NCI-H524 (cell line): ENCODE measurements at regions not wholly inside any gene's neighbourhood (a gene's known extent, or its start where the extent isn't known, plus 50 kb on each side); places are given as distances from the start of the nearest gene placed in this dataset.

Experiments used
- DNase-seq, 2 experiments: peaks; one replicate each; lab custom pipeline; 2025; lab: John Stamatoyannopoulos, UW

- DNase-seq = no peak
Observed at GRCh38 chrX:51437521-51437920, 58.9 kb downstream of the NUDT11 start.

GRCh38 chrX:51435101-51435500 is 61.3 kb downstream of the NUDT11 start:
- DNase-seq = no peak

- no peak for DNase-seq
Observed at GRCh38 chrX:51421972-51422597, 74.3 kb downstream of the NUDT11 start.

GRCh38 chrX:51420610-51421009 is 75.8 kb downstream of the NUDT11 start:
- peak in 1 of 2 experiments; percentile 37 for DNase-seq

GRCh38 chrX:51408462-51408861 is 75.8 kb downstream of the NUDT10 start:
- DNase-seq = no peak

GRCh38 chrX:51407520-51408409 is 75.1 kb downstream of the NUDT10 start:
- DNase-seq = no peak

GRCh38 chrX:51406688-51407519 is 74.3 kb downstream of the NUDT10 start:
- no peak for DNase-seq

- DNase-seq = no peak
Observed at GRCh38 chrX:51404445-51404844, 71.8 kb downstream of the NUDT10 start.

GRCh38 chrX:51395810-51396728 is 63.4 kb downstream of the NUDT10 start:
- peak; percentile 40 to 64 for DNase-seq

GRCh38 chrX:51395480-51395809 is 62.8 kb downstream of the NUDT10 start:
- DNase-seq = no peak
